ENCODE measurements at regions not wholly inside any gene's neighbourhood (a gene's known extent, or its start where the extent isn't known, plus 50 kb on each side); places are given as distances from the start of the nearest gene placed in this dataset.

DNA sequence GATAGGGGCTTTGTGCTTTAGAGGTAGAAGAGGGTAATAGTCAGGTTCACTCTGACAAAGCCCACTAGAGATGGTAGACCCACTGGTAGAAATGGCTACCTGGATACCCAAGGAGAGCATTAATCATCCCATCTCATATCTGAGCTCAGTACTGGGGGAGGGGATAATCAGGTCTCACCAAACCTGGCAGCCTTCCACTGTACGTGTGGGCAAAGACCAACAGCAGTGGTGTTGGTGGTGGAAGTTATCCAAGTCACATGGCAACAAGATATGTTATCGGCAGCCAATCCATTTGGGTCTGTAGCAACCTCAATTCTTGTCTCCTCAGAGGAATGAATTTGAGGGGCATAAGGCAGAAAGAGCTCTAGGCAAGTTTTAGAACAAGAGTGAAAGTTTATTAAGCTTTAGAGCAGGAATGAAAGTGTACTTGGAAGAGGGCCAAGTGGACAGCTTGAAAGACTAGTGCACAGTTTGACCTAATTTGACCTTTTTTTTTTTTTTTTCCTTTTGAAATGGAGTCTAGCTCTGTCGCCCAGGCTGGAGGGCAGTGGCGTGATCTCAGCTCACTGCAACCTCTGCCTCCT lies 67.0 kb upstream of the CXCL13 start:
- Histone ChIP-seq H2AFZ (ENCODE audit: low read length) (no peak overlapping the region), H3K4me2 (ENCODE audit: low read depth, low read length) (no peak overlapping the region), H3K4me3 (replicated peaks in 1 of 3; ENCODE audit: insufficient read depth in 1 of 3, low read depth in 2 of 3, low read length in 3 of 3) (no peak overlapping the region), H3K36me3 (replicated peaks in 1 of 2; ENCODE audit: control insufficient read depth in 1 of 2, insufficient read depth in 2 of 2, low read length in 2 of 2) (no peaks in the 10 kb centered on the region), H3K79me2 (ENCODE audit: insufficient read depth, low read length) (no peaks in the 10 kb centered on the region), H3K27me3 (ENCODE audit: control insufficient read depth in 1 of 2, insufficient read depth in 2 of 2, low read length in 2 of 2) (no peaks in the 10 kb centered on the region), H3K27ac (ENCODE audit: extremely low read length, insufficient read depth, low read length) (no peak overlapping the region), H3K9me3 (ENCODE audit: low read length) (no peaks in the 10 kb centered on the region), H3K9ac (ENCODE audit: insufficient read depth, low read depth, low read length) (no peak overlapping the region), H3K4me1 (ENCODE audit: insufficient read depth, low read length) (peaks cover 9% of the 10 kb centered on the region), H4K20me1 (ENCODE audit: insufficient read depth, low read length) (no peaks in the 10 kb centered on the region)
- CTCF ChIA-PET (ENCODE audit: low intra/inter-chr PET ratio, low total read pairs) = no interaction called here
- intact Hi-C loops (cut with micrococcal nuclease; ENCODE audit: unreplicated experiment) = no loop called here
- no TSS peak for BruUV-seq (replicated peaks)
- peak; percentile 12 for DNase-seq (ENCODE audit: low spot score)
- no peak for FAIRE-seq
- in situ Hi-C loops (cut with HindIII; ENCODE audit: extremely low pct_ligation_motif_present, low pct_unique_long_range_greater_than_20kb) = no loop called here
- 0% methylated on average over 4 of the region's 4 CpGs for WGBS (ENCODE audit: low lambda C conversion rate)
- TF ChIP-seq NR2F6 (IDR thresholded peaks at IDR 0.05) = 0 out of 2 replicates have a peak, but pooled peaks have one; percentile 13
- no peak for TF ChIP-seq NR2F6 (CRISPR knock-in tag; IDR thresholded peaks at IDR 0.05)
- TF ChIP-seq ZNF441 (CRISPR knock-in tag; IDR thresholded peaks at IDR 0.05; ENCODE audit: borderline replicate concordance) = peak; percentile 88; the same call in 1 of the 2 replicates
- peak; percentile 35; the same call in 1 of the 2 replicates for TF ChIP-seq RFX5 (IDR thresholded peaks at IDR 0.05; ENCODE audit: low read depth, low read length)
- TF ChIP-seq SMC3 (IDR thresholded peaks at IDR 0.05; ENCODE audit: low read length) = no peak
- ATAC-seq = no peak
- POLR2A ChIA-PET = no interaction called here

All from HepG2 (cell line).